Activated CD8-positive, alpha-beta memory T cell treated with anti-CD3 and anti-CD28 coated beads, Interleukin-2, amount 10 ng/mL, durations not matched to agents 7 days and 5 days (primary cell): ENCODE measurements at regions not wholly inside any gene's neighbourhood (a gene's known extent, or its start where the extent isn't known, plus 50 kb on each side); places are given as distances from the start of the nearest gene placed in this dataset.

Source experiments
- ATAC-seq: fragments of 150-1000 bp; cut with Tn5 transposase; one replicate; pipeline ENCODE4 v1.10.0; 2021; ENCODE audit warnings: moderate library complexity
- CTCF ChIA-PET: fragments of 350-600 bp; sonication (Branson Sonifier 250); formaldehyde crosslinking; loops from one replicate; lab custom pipeline; 2021; ENCODE audit warnings: antibody characterized with exemption; lab: Charles Lee
- DNase-seq: peaks from one replicate; pipeline ENCODE4 v3.0.0-alpha.2; 2020
- H3K27ac Mint-ChIP-seq: one replicate; pipeline ENCODE4 v1.8.0; 2021; ENCODE audit warnings: mild to moderate bottlenecking, mixed read lengths
- H3K27me3 Mint-ChIP-seq: one replicate; pipeline ENCODE4 v1.8.0; 2021; ENCODE audit warnings: mixed read lengths
- H3K36me3 Mint-ChIP-seq: one replicate; pipeline ENCODE4 v1.8.0; 2021; ENCODE audit warnings: mild to moderate bottlenecking, mixed read lengths
- H3K4me1 Mint-ChIP-seq: one replicate; pipeline ENCODE4 v1.8.0; 2021; ENCODE audit warnings: mixed read lengths
- H3K4me3 Mint-ChIP-seq: one replicate; pipeline ENCODE4 v1.8.0; 2021; ENCODE audit warnings: mild to moderate bottlenecking, moderate library complexity, mixed read lengths
- H3K9me3 Mint-ChIP-seq: one replicate; pipeline ENCODE4 v1.8.0; 2022; ENCODE audit warnings: low read depth, mixed read lengths

GRCh38 chr9:87097238-87097637, 149.9 kb upstream of the GAS1 start:
- Mint-ChIP-seq H3K27me3 (no peaks in the 10 kb centered on the region), H3K36me3 (no peaks in the 10 kb centered on the region), H3K27ac (no peak overlapping the region), H3K9me3 (no peaks in the 10 kb centered on the region), H3K4me1 (no peaks in the 10 kb centered on the region), H3K4me3 (no peak overlapping the region)
- no peak for ATAC-seq
- no peak for DNase-seq
- CTCF ChIA-PET = no interaction called here

DNA sequence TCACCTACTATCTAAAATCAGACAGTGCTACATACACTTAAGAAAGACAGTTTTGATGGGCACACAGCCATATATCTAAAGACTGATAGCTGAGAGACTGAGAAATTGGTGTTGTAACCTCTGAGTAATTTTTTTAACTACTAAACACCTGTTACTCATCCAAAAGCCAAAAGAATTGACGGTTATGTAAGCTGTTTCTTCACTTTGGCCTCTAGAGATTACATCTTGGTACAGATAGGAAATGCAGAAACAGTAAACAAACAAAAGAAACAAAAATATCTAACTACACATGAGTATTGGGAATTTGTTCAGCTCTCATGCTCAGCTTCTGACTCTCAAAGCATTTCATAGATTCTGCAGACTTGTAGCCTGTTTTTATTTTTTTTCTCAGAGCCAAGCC, 152.1 kb upstream of the GAS1 start:
- no peaks in the 10 kb centered on the region for H3K4me1 Mint-ChIP-seq

DNA sequence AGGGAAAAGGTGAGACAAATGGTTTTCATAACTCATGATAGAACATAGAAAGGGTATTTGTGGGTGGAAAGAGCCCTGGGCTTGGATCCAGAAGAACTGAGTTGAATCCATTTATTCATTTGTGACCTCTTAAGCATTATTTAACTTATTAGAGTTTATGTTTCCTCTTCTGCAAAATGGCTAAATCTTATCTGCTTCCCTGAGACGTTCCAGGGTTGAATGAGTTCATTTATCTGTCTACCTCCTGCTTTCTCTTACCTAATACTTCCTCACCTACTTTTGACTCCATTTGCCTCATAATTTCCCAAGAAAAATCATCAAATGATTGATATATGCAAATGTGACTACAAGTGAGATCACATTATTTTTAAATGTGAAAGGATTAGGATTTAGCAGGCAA, 152.7 kb upstream of the GAS1 start:
- no peaks in the 10 kb centered on the region for H3K9me3 Mint-ChIP-seq
- ATAC-seq (no peak), DNase-seq (no peak)
- no peak overlapping the region for H3K4me3 Mint-ChIP-seq
- no peak overlapping the region for H3K27ac Mint-ChIP-seq
- H3K27me3 Mint-ChIP-seq = no peaks in the 10 kb centered on the region
- H3K36me3 Mint-ChIP-seq = no peaks in the 10 kb centered on the region
- CTCF ChIA-PET = no interaction called here
- H3K4me1 Mint-ChIP-seq = no peaks in the 10 kb centered on the region

More for the DNA sequence above, 152.1 kb upstream of the GAS1 start:
- Mint-ChIP-seq H3K27me3 (no peaks in the 10 kb centered on the region), H3K27ac (no peak overlapping the region), H3K36me3 (no peaks in the 10 kb centered on the region), H3K4me3 (no peak overlapping the region), H3K9me3 (no peaks in the 10 kb centered on the region)
- CTCF ChIA-PET = no interaction called here
- ATAC-seq = no peak
- no peak for DNase-seq

- no peak overlapping the region for H3K27ac Mint-ChIP-seq
- H3K4me1 Mint-ChIP-seq = no peaks in the 10 kb centered on the region
- no peaks in the 10 kb centered on the region for H3K36me3 Mint-ChIP-seq
- no peak for DNase-seq
- H3K9me3 Mint-ChIP-seq = no peaks in the 10 kb centered on the region
- no peak overlapping the region for H3K4me3 Mint-ChIP-seq
- CTCF ChIA-PET = no interaction called here
- no peak for ATAC-seq
- no peaks in the 10 kb centered on the region for H3K27me3 Mint-ChIP-seq
These were observed 154.8 kb upstream of the GAS1 start for GRCh38 chr9:87102126-87102525.

DNA sequence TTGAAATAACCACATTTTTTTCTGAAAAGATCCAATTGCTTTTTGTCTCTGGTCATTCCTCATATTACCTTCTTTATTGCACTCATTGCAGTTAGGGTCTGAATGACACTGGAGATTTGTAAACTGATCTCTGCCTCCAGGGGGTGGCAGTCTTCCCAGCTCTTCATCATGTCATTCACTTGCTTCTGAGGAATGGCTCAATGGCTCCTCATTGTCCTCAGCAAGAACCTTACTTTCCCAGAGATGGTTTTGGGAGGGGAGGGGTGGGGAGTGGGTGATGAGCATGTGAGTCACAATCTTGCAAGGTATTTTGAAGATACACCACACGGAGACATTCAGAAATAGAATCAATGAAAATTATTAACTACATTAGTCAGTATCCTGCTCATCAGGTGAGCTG, 159.8 kb upstream of the GAS1 start:
- Mint-ChIP-seq H3K4me1 (no peaks in the 10 kb centered on the region), H3K27ac (no peak overlapping the region), H3K9me3 (no peaks in the 10 kb centered on the region), H3K27me3 (peaks cover 3% of the 10 kb centered on the region), H3K36me3 (no peaks in the 10 kb centered on the region), H3K4me3 (no peak overlapping the region)
- ATAC-seq (no peak), DNase-seq (no peak)
- CTCF ChIA-PET = no interaction called here

DNA sequence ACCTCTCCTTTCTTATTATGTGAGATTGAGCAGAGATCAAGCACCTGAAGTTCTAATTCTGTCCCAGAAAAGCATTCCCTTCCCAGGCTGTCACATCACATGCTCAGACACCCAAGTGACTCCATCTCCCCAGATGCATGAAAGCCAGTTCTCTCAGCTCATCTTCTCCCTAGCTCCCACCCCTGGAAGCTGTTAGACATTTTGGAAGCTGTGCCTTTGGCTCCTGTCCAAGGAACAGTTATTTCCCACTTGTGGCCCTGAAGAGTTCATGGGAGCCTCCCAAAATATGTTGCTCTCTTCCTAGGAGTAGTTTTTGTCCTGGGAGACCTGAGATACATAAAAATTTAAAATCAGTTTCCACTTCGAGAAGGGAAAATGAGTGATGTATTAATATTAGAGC, 161.4 kb upstream of the GAS1 start:
- H3K4me1 Mint-ChIP-seq = no peaks in the 10 kb centered on the region
- H3K4me3 Mint-ChIP-seq = no peak overlapping the region
- ATAC-seq (no peak), DNase-seq (no peak)
- CTCF ChIA-PET = interaction anchor here (1.5 kb wide), 1 partner anchor 23 kb away, joined by 3 read pairs; no protein-coding TSS in a partner anchor
- H3K36me3 Mint-ChIP-seq = no peaks in the 10 kb centered on the region
- no peaks in the 10 kb centered on the region for H3K9me3 Mint-ChIP-seq
- H3K27ac Mint-ChIP-seq = no peak overlapping the region
- peaks cover 3% of the 10 kb centered on the region for H3K27me3 Mint-ChIP-seq

- Mint-ChIP-seq H3K4me3 (no peak overlapping the region), H3K36me3 (no peaks in the 10 kb centered on the region), H3K4me1 (no peaks in the 10 kb centered on the region), H3K27me3 (peaks cover 3% of the 10 kb centered on the region), H3K9me3 (no peaks in the 10 kb centered on the region), H3K27ac (no peak overlapping the region)
- ATAC-seq (no peak), DNase-seq (no peak)
- CTCF ChIA-PET = no interaction called here
These were observed 161.9 kb upstream of the GAS1 start for GRCh38 chr9:87109231-87109631.

- H3K27me3 Mint-ChIP-seq = peaks cover 3% of the 10 kb centered on the region
- H3K9me3 Mint-ChIP-seq = no peaks in the 10 kb centered on the region
- no peaks in the 10 kb centered on the region for H3K36me3 Mint-ChIP-seq
- DNase-seq (no peak), ATAC-seq (no peak)
- CTCF ChIA-PET = no interaction called here
- no peak overlapping the region for H3K4me3 Mint-ChIP-seq
- H3K27ac Mint-ChIP-seq = no peak overlapping the region
- no peaks in the 10 kb centered on the region for H3K4me1 Mint-ChIP-seq
These were observed 162.5 kb upstream of the GAS1 start for GRCh38 chr9:87109851-87110250.

GRCh38 chr9:87111010-87111409, 163.7 kb upstream of the GAS1 start:
- CTCF ChIA-PET = no interaction called here
- Mint-ChIP-seq H3K4me3 (no peak overlapping the region), H3K9me3 (no peaks in the 10 kb centered on the region), H3K36me3 (no peaks in the 10 kb centered on the region), H3K4me1 (no peaks in the 10 kb centered on the region), H3K27me3 (peaks cover 3% of the 10 kb centered on the region), H3K27ac (no peak overlapping the region)
- DNase-seq = no peak
- ATAC-seq = no peak

DNA sequence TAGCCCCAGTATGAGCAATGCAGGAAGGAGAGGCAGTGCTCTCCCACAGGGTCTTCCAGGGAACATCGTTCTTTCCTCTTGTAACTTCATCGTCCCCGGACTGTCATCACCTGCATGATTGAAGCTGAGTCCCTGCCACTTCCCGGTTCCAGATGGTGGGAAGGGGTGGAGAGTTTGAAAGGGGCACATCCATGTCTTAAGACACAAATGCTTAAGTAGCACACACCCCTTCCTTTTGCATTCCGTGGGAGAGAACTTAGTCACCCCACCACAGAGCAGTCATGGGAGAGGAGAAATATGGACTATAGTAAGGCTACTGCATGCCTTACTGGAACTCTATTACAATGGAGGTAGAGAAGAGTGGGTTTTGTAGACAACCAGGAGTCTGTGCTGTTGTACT, 165.3 kb upstream of the GAS1 start:
- H3K27ac Mint-ChIP-seq = no peak overlapping the region
- CTCF ChIA-PET = no interaction called here
- no peaks in the 10 kb centered on the region for H3K9me3 Mint-ChIP-seq
- ATAC-seq (no peak), DNase-seq (no peak)
- no peaks in the 10 kb centered on the region for H3K4me1 Mint-ChIP-seq
- peaks cover 3% of the 10 kb centered on the region for H3K27me3 Mint-ChIP-seq
- no peak overlapping the region for H3K4me3 Mint-ChIP-seq
- H3K36me3 Mint-ChIP-seq = no peaks in the 10 kb centered on the region

DNA sequence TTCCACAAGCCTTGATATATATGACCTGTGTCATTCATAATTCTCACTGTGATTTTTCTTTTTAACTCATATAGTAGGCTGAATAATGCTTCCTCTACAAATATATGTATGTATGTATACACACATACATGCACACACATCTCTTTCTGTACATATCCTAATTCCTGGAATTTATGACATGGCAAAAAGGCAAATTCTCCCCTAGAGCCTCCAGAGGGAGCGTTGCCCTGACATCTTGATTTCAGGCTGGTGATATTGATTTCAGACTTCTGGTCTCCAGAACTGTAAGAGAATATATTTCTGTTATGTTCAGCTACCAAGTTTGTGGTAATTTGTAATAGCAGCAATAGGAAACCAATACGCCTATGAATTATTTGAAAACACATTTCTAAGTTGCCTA, 166.6 kb upstream of the GAS1 start:
- H3K27ac Mint-ChIP-seq = no peak overlapping the region
- H3K4me1 Mint-ChIP-seq = no peaks in the 10 kb centered on the region
- H3K9me3 Mint-ChIP-seq = no peaks in the 10 kb centered on the region
- DNase-seq (no peak), ATAC-seq (no peak)
- H3K4me3 Mint-ChIP-seq = no peak overlapping the region
- H3K27me3 Mint-ChIP-seq = peaks cover 3% of the 10 kb centered on the region
- no peaks in the 10 kb centered on the region for H3K36me3 Mint-ChIP-seq
- CTCF ChIA-PET = no interaction called here

DNA sequence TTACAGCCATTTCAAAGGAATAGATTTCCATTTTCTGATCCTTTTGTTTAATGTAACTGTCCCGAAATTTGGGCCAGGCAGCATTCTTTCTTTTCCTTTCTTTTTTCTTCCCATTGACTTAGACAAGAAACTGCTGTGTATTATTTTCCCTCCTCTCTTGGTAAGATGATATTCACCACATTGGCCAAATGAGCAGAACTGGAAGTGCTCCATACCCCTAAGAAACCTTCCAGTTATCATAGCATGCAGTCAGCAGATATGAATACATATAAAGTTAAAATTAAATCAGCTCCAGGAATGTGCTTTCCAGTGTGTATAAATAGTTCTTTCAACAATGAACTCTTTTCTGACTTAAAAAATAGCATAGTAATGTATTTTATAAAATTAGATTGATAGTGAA, 168.5 kb upstream of the GAS1 start:
- no peak for ATAC-seq

DNA sequence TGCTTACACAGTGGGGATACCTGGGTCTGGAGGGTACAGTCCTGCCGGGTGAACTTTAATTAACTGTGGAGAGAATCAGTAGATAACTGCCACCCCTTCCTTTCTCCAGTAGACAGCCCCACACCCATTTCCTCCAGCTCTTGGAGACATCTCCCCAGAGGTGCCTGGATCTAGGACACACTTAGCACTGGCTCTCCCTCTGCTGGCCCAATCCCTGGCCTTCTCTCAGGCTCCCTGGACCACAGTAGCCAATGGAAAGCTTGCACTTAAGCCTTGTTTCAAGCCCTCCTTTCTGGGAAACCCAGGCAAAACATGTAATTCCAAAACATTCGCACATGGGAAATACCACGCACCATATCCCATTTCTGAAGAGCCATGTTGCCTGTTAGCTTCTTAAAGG, 169.2 kb upstream of the GAS1 start:
- no peaks in the 10 kb centered on the region for H3K4me1 Mint-ChIP-seq
- DNase-seq = no peak
- H3K9me3 Mint-ChIP-seq = no peaks in the 10 kb centered on the region
- H3K4me3 Mint-ChIP-seq = no peak overlapping the region
- no peak overlapping the region for H3K27ac Mint-ChIP-seq
- no peaks in the 10 kb centered on the region for H3K27me3 Mint-ChIP-seq
- no peaks in the 10 kb centered on the region for H3K36me3 Mint-ChIP-seq
- ATAC-seq = no peak
- CTCF ChIA-PET = no interaction called here

More for the DNA sequence above, 168.5 kb upstream of the GAS1 start:
- H3K27me3 Mint-ChIP-seq = no peaks in the 10 kb centered on the region
- no peak overlapping the region for H3K27ac Mint-ChIP-seq
- no peaks in the 10 kb centered on the region for H3K36me3 Mint-ChIP-seq
- no peaks in the 10 kb centered on the region for H3K9me3 Mint-ChIP-seq
- no peak for DNase-seq
- no peaks in the 10 kb centered on the region for H3K4me1 Mint-ChIP-seq
- CTCF ChIA-PET = no interaction called here
- H3K4me3 Mint-ChIP-seq = no peak overlapping the region

GRCh38 chr9:87118594-87118993, 171.3 kb upstream of the GAS1 start:
- no peaks in the 10 kb centered on the region for H3K36me3 Mint-ChIP-seq
- ATAC-seq (no peak), DNase-seq (no peak)
- CTCF ChIA-PET = no interaction called here
- H3K4me3 Mint-ChIP-seq = no peak overlapping the region
- peaks cover 5% of the 10 kb centered on the region for H3K4me1 Mint-ChIP-seq
- H3K27me3 Mint-ChIP-seq = no peaks in the 10 kb centered on the region
- no peak overlapping the region for H3K27ac Mint-ChIP-seq
- no peaks in the 10 kb centered on the region for H3K9me3 Mint-ChIP-seq

- no peaks in the 10 kb centered on the region for H3K36me3 Mint-ChIP-seq
- CTCF ChIA-PET = no interaction called here
- no peak for ATAC-seq
- no peaks in the 10 kb centered on the region for H3K9me3 Mint-ChIP-seq
- H3K4me1 Mint-ChIP-seq = peaks cover 5% of the 10 kb centered on the region
- no peak for DNase-seq
- H3K4me3 Mint-ChIP-seq = no peak overlapping the region
- no peaks in the 10 kb centered on the region for H3K27me3 Mint-ChIP-seq
- H3K27ac Mint-ChIP-seq = no peak overlapping the region
These were observed 172.1 kb upstream of the GAS1 start for GRCh38 chr9:87119328-87119881.
